PC-3 (cell line): ENCODE measurements at regions not wholly inside any gene's neighbourhood (a gene's known extent, or its start where the extent isn't known, plus 50 kb on each side); places are given as distances from the start of the nearest gene placed in this dataset.
"Not testable (repeated sequence)": the region's sequence is repeated elsewhere in the genome, so short reads cannot be mapped to it uniquely, and the experiment has no call there.

Source experiments
- ATAC-seq: fragments of 200-7000 bp; cut with Tn5 transposase; 2 replicates; pipeline ENCODE4 v1.9.1; 2020; ENCODE audit warnings: mild to moderate bottlenecking, moderate library complexity
- BruUV-seq: library from RNA; stranded (reverse); fragments of 400-500 nt; replicated peaks from 2 replicates; lab custom pipeline; 2021; lab: Mats Ljungman, UMichigan
- CTCF ChIA-PET: fragments of 300-600 bp; sonication (Branson Sonifier 250); formaldehyde crosslinking; loops from one replicate; lab custom pipeline; 2022; ENCODE audit warnings: antibody characterized with exemption; lab: Charles Lee
- POLR2A ChIA-PET: fragments of 300-600 bp; sonication (Branson Sonifier 250); formaldehyde crosslinking; loops from one replicate; lab custom pipeline; 2022; ENCODE audit warnings: antibody characterized with exemption; ENCODE audit not compliant: unreplicated experiment; lab: Charles Lee
- DNase-seq: peaks from one replicate; pipeline ENCODE4 v3.0.0-alpha.2; 2015
- H2AFZ ChIP-seq: fragments of 300-600 bp; sonication (generic); 2 replicates; pipeline ENCODE4 v1.6.0; 2016; ENCODE audit warnings: antibody characterized with exemption, low read length
- H3F3A ChIP-seq: fragments of 300-600 bp; sonication (generic); one replicate; pipeline ENCODE4 v1.6.0; 2017; ENCODE audit warnings: antibody characterized with exemption, low read length, control low read depth, mild to moderate bottlenecking; ENCODE audit not compliant: unreplicated experiment
- H3K27ac ChIP-seq: fragments of 300-600 bp; sonication (generic); 2 replicates; pipeline ENCODE4 v1.5.1; 2016; ENCODE audit warnings: mild to moderate bottlenecking, low read length
- H3K27me3 ChIP-seq: fragments of 300-600 bp; sonication (generic); 2 replicates; pipeline ENCODE4 v1.6.1; 2016; ENCODE audit warnings: low read length, mixed read lengths
- H3K36me3 ChIP-seq: fragments of 300-600 bp; sonication (generic); 2 replicates; pipeline ENCODE4 v1.6.1; 2016; ENCODE audit warnings: low read depth, mixed run types, low read length, mixed read lengths
- H3K4me1 ChIP-seq: fragments of 300-600 bp; sonication (generic); 2 replicates; pipeline ENCODE4 v1.5.1; 2016; ENCODE audit warnings: low read length; ENCODE audit not compliant: insufficient read depth
- H3K4me2 ChIP-seq: fragments of 300-600 bp; sonication (generic); 2 replicates; pipeline ENCODE4 v1.6.0; 2016; ENCODE audit warnings: low read length
- H3K4me3 ChIP-seq: fragments of 300-600 bp; sonication (generic); 2 replicates; pipeline ENCODE4 v1.5.1; 2016; ENCODE audit warnings: mild to moderate bottlenecking, low read length, mixed read lengths
- H3K79me2 ChIP-seq: fragments of 300-600 bp; sonication (generic); 2 replicates; pipeline ENCODE4 v1.6.1; 2017; ENCODE audit warnings: low read length, mixed read lengths
- H3K9ac ChIP-seq: fragments of 300-600 bp; sonication (generic); 2 replicates; pipeline ENCODE4 v1.6.0; 2016; ENCODE audit warnings: mild to moderate bottlenecking, low read length
- H3K9me2 ChIP-seq: fragments of 300-600 bp; sonication (generic); replicated peaks from 2 replicates; pipeline ENCODE4 v1.6.1; 2016; ENCODE audit warnings: mixed run types, low read length, mixed read lengths
- H3K9me3 ChIP-seq: fragments of 300-600 bp; sonication (generic); 2 replicates; pipeline ENCODE4 v1.6.1; 2016; ENCODE audit warnings: low read length, mixed read lengths
- H4K20me1 ChIP-seq: fragments of 300-600 bp; sonication (generic); 2 replicates; pipeline ENCODE4 v1.6.1; 2016; ENCODE audit warnings: low read length, mixed read lengths
- CTCF ChIP-seq: fragments of 300-600 bp; sonication (generic); conservative IDR thresholded peaks from 2 replicates; pipeline ENCODE4 v1.5.1; 2017; ENCODE audit warnings: antibody characterized with exemption, low read depth, mild to moderate bottlenecking, low read length
- EZH2 ChIP-seq: fragments of 300-600 bp; sonication (generic); IDR thresholded peaks from one replicate; pipeline ENCODE4 v1.6.1; 2017; ENCODE audit warnings: antibody characterized with exemption, mild to moderate bottlenecking, low read length; ENCODE audit not compliant: unreplicated experiment
- EZH2phosphoT487 ChIP-seq: fragments of 300-600 bp; sonication (generic); IDR thresholded peaks from 2 replicates; pipeline ENCODE4 v1.6.1; 2018; ENCODE audit warnings: mild to moderate bottlenecking, antibody characterized with exemption, low read length, borderline replicate concordance
- intact Hi-C: fragments of 100-400 bp; cut with micrococcal nuclease; formaldehyde crosslinking; loops from 2 replicates; pipeline ENCODE4 v1.9.0; 2023

GRCh38 chr13:43953370-43953769 is 73.7 kb downstream of the LACC1 start:
- CTCF ChIA-PET: no interaction called here
- Histone ChIP-seq H3K9me2 (no peaks in the 10 kb centered on the region), H3K4me1 (peaks cover 12% of the 10 kb centered on the region), H3K27ac (0 out of 2 replicates have a peak overlapping the region, but pooled peaks have one; percentile 5), H3F3A (no peaks in the 10 kb centered on the region), H3K27me3 (no peaks in the 10 kb centered on the region), H3K4me2 (peak overlapping the region; percentile 65), H3K9ac (no peak overlapping the region), H3K36me3 (no peaks in the 10 kb centered on the region), H3K79me2 (no peaks in the 10 kb centered on the region), H2AFZ (peak overlapping the region; percentile 48), H3K4me3 (no peak overlapping the region), H3K9me3 (no peaks in the 10 kb centered on the region), H4K20me1 (no peaks in the 10 kb centered on the region)
- ATAC-seq (peak; percentile 62), DNase-seq (peak; percentile 58)
- TF ChIP-seq CTCF (no peak), EZH2phosphoT487 (no peak), EZH2 (no peak)
- BruUV-seq: no TSS peak
- intact Hi-C loops: no loop called here
- POLR2A ChIA-PET: no interaction called here

DNA sequence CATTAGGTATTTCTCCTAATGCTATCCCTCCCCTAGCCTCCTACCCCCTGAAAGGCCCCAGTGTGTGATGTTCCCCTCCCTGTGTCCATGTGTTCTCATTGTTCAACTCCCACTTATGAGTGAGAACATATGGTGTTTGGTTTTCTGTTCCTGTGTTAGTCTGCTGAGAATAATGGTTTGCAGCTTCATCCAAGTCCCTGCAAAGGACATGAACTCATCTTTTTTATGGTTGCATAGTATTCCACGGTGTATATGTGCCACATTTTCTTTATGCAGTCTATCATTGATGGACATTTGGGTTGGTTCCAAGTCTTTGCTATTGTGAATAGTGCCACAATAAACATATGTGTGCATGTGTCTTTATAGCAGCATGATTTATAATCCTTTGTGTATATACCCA is 77.3 kb downstream of the LACC1 start:
- H3K9ac ChIP-seq, BruUV-seq, H3K9me2 ChIP-seq, intact Hi-C loops, H3K4me3 ChIP-seq, ATAC-seq, POLR2A ChIA-PET, CTCF ChIA-PET, H3K36me3 ChIP-seq, DNase-seq, H3K9me3 ChIP-seq, H2AFZ ChIP-seq, H3K79me2 ChIP-seq, H4K20me1 ChIP-seq, H3K4me2 ChIP-seq, H3F3A ChIP-seq, H3K27ac ChIP-seq, H3K27me3 ChIP-seq: not testable (repeated sequence)
- H3K4me1 ChIP-seq: peaks cover 12% of the 10 kb centered on the region

GRCh38 chr13:43959291-43959690 is 79.6 kb downstream of the LACC1 start:
- Histone ChIP-seq H3K4me2 (no peak overlapping the region), H4K20me1 (no peaks in the 10 kb centered on the region), H3F3A (no peaks in the 10 kb centered on the region), H3K4me3 (no peak overlapping the region), H3K36me3 (no peaks in the 10 kb centered on the region), H3K4me1 (no peaks in the 10 kb centered on the region), H3K79me2 (no peaks in the 10 kb centered on the region), H2AFZ (no peak overlapping the region), H3K27ac (no peak overlapping the region), H3K9ac (no peak overlapping the region), H3K27me3 (no peaks in the 10 kb centered on the region), H3K9me3 (no peaks in the 10 kb centered on the region), H3K9me2 (no peaks in the 10 kb centered on the region)
- no peak for TF ChIP-seq EZH2
- TF ChIP-seq CTCF: no peak
- no peak for TF ChIP-seq EZH2phosphoT487
- ATAC-seq: no peak
- intact Hi-C loops: no loop called here
- no TSS peak for BruUV-seq
- POLR2A ChIA-PET: no interaction called here
- CTCF ChIA-PET: no interaction called here
- DNase-seq: no peak
